Osteoblast (primary cell): ENCODE measurements at regions not wholly inside any gene's neighbourhood (a gene's known extent, or its start where the extent isn't known, plus 50 kb on each side); places are given as distances from the start of the nearest gene placed in this dataset.
"Not testable (repeated sequence)": the region's sequence is repeated elsewhere in the genome, so short reads cannot be mapped to it uniquely, and the experiment has no call there.

Experiments used
- DNase-seq: peaks from one replicate; pipeline ENCODE4 v3.0.0; 2011; ENCODE audit warnings: low spot score, mixed read lengths; ENCODE audit not compliant: insufficient read length; ENCODE audit errors: missing footprints
- H2AFZ ChIP-seq: 2 replicates; pipeline ENCODE4 v1.6.0; 2011; ENCODE audit warnings: mild to moderate bottlenecking, low read length
- H3K27ac ChIP-seq: 2 replicates; pipeline ENCODE4 v1.5.1; 2011; ENCODE audit warnings: mild to moderate bottlenecking, low read depth, low read length, moderate library complexity
- H3K27me3 ChIP-seq: 2 replicates; pipeline ENCODE4 v1.6.0; 2012; ENCODE audit warnings: mild to moderate bottlenecking, control low read depth, inconsistent platforms, low read length, moderate library complexity; ENCODE audit not compliant: insufficient read depth
- H3K36me3 ChIP-seq: 2 replicates; pipeline ENCODE4 v1.5.1; 2011; ENCODE audit warnings: mild to moderate bottlenecking, low read length, control low read depth, moderate library complexity; ENCODE audit not compliant: insufficient read depth
- H3K4me1 ChIP-seq: 2 replicates; pipeline ENCODE4 v1.5.1; 2011; ENCODE audit warnings: mild to moderate bottlenecking, low read length, control low read depth, moderate library complexity; ENCODE audit not compliant: insufficient read depth
- H3K4me2 ChIP-seq: 2 replicates; pipeline ENCODE4 v1.6.0; 2011; ENCODE audit warnings: mild to moderate bottlenecking, low read length; ENCODE audit not compliant: insufficient read depth
- H3K4me3 ChIP-seq: fragments of 200-600 bp; sonication (generic); 3 replicates; pipeline ENCODE4 v1.5.1; 2012; ENCODE audit warnings: mild to moderate bottlenecking, low read length, inconsistent platforms; ENCODE audit not compliant: insufficient read depth
- H3K79me2 ChIP-seq: 2 replicates; pipeline ENCODE4 v1.6.0; 2012; ENCODE audit warnings: mild to moderate bottlenecking, low read length, control low read depth, inconsistent platforms; ENCODE audit not compliant: insufficient read depth
- H3K9me3 ChIP-seq: 2 replicates; pipeline ENCODE4 v1.5.1; 2011; ENCODE audit warnings: low read depth, low read length, control low read depth
- H4K20me1 ChIP-seq: 2 replicates; pipeline ENCODE4 v1.6.0; 2012; ENCODE audit warnings: mild to moderate bottlenecking, low read length, control low read depth; ENCODE audit not compliant: insufficient read depth
- TF ChIP-seq, protein P1 (sequence below): IDR thresholded peaks from 2 replicates; pipeline ENCODE4 v1.5.1; 2011; ENCODE audit warnings: mild to moderate bottlenecking, low read depth, low read length, moderate library complexity; ENCODE audit errors: extremely low read depth

DNA sequence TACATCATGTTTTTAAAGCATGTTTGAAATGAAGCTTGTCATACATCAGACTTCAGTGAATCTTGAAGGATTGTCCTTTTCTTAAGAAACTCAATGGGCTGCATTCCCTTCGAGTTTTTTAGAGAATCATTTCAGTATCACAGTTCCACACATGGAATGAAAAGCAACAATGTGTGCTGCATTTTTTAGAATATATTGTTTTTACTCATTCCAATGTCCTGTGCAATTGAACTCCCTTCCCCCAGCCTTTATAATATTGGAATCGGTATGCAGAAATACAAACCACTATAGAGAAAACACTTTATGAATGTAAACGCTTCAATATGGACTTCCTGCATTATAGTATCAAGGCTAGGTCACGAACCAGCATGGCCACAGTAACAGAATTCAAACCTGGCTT is 634.4 kb downstream of the GATA3 start:
- TF ChIP-seq, protein P1, sequence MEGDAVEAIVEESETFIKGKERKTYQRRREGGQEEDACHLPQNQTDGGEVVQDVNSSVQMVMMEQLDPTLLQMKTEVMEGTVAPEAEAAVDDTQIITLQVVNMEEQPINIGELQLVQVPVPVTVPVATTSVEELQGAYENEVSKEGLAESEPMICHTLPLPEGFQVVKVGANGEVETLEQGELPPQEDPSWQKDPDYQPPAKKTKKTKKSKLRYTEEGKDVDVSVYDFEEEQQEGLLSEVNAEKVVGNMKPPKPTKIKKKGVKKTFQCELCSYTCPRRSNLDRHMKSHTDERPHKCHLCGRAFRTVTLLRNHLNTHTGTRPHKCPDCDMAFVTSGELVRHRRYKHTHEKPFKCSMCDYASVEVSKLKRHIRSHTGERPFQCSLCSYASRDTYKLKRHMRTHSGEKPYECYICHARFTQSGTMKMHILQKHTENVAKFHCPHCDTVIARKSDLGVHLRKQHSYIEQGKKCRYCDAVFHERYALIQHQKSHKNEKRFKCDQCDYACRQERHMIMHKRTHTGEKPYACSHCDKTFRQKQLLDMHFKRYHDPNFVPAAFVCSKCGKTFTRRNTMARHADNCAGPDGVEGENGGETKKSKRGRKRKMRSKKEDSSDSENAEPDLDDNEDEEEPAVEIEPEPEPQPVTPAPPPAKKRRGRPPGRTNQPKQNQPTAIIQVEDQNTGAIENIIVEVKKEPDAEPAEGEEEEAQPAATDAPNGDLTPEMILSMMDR = no peak

DNA sequence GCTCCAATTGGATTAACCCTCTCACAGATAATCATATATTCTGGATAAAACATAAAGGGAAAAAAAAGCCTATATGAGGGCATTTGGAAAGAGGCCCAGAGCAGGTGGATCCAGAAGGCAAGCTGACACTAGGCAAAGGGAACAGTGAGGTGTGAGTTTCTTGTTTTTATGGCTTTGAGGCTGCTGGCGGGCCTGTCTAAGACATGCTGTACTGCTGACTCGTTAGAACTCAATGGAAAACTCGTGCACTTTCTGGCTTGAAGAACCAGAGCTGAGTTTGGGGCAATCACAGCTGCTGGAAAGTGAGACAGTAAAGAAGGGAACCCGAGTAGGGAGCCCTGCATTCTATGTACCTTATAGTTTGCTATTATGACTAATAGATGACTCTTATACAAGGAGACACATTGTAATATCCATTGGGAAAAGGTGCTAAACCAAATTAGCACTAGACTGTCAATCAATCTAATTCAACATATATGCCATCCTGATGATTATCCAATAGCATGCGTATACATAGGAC is 637.1 kb downstream of the GATA3 start:
- no peak overlapping the region for H3K4me2 ChIP-seq
- no peaks in the 10 kb centered on the region for H3K9me3 ChIP-seq
- no peaks in the 10 kb centered on the region for H4K20me1 ChIP-seq
- no peak for DNase-seq
- H3K4me1 ChIP-seq = no peaks in the 10 kb centered on the region
- no peak overlapping the region for H3K27ac ChIP-seq
- no peaks in the 10 kb centered on the region for H3K79me2 ChIP-seq
- no peak overlapping the region for H3K4me3 ChIP-seq
- TF ChIP-seq, protein P1 = no peak
- H2AFZ ChIP-seq = no peak overlapping the region
- no peaks in the 10 kb centered on the region for H3K36me3 ChIP-seq
- H3K27me3 ChIP-seq = no peaks in the 10 kb centered on the region

More for the DNA sequence above, 634.4 kb downstream of the GATA3 start:
- H2AFZ ChIP-seq = no peak overlapping the region
- H3K27me3 ChIP-seq = no peaks in the 10 kb centered on the region
- H3K79me2 ChIP-seq = no peaks in the 10 kb centered on the region
- H4K20me1 ChIP-seq = no peaks in the 10 kb centered on the region
- DNase-seq = no peak
- no peak overlapping the region for H3K4me3 ChIP-seq
- H3K4me2 ChIP-seq = no peak overlapping the region
- peaks cover 2% of the 10 kb centered on the region for H3K9me3 ChIP-seq
- H3K36me3 ChIP-seq = no peaks in the 10 kb centered on the region
- no peaks in the 10 kb centered on the region for H3K4me1 ChIP-seq
- no peak overlapping the region for H3K27ac ChIP-seq

DNA sequence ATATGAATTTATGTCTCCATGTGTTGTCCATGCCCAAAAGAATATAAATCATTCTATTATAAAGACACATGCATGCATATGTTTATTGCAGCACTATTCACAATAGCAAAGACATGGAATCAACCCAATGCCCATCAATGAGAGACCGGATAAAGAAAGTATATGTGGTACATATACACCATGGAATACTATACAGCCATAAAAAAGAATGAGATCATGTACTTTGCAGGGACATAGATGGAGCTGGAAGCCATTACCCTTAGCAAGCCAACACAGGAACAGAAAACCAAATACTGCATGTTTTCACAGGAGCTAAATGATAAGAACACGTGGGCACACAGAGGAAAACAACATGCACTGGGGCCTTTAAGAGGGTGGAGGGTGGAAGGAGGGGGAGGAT is 639.1 kb downstream of the GATA3 start:
- H3K79me2 ChIP-seq, H3K27me3 ChIP-seq, DNase-seq, H3K9me3 ChIP-seq, H3K36me3 ChIP-seq, H3K4me1 ChIP-seq, H4K20me1 ChIP-seq, H2AFZ ChIP-seq, H3K4me2 ChIP-seq, H3K4me3 ChIP-seq, H3K27ac ChIP-seq: not testable (repeated sequence)

DNA sequence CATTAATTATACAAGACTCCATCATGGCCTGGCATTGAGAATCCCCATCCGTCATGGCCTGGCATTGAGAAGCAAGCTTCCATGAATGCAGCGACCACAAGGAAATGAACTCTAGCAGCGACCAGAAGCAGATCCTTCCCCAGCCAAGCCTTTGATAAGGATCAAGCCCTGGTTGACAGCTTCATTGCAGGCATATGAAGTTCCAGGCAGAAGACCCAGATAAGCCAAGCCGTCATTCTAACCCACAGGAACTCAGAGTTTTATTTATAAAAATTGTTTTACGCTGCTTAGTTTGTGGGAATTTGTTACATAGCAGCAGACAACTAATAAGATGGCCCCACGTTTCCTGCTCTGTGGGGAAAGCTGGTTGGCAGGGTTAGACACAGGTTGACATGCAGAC is 642.3 kb downstream of the GATA3 start:
- TF ChIP-seq, protein P1 = no peak
- no peak overlapping the region for H2AFZ ChIP-seq
- H3K27ac ChIP-seq = no peak overlapping the region

More for the DNA sequence above, 642.3 kb downstream of the GATA3 start:
- no peaks in the 10 kb centered on the region for H3K27me3 ChIP-seq
- H3K4me2 ChIP-seq = no peak overlapping the region
- H3K4me3 ChIP-seq = no peak overlapping the region
- H3K9me3 ChIP-seq = no peaks in the 10 kb centered on the region
- no peaks in the 10 kb centered on the region for H3K79me2 ChIP-seq
- H3K36me3 ChIP-seq = no peaks in the 10 kb centered on the region
- H4K20me1 ChIP-seq = no peaks in the 10 kb centered on the region
- H3K4me1 ChIP-seq = no peaks in the 10 kb centered on the region
- no peak for DNase-seq
